HG03439 (cell line): ENCODE measurements at regions not wholly inside any gene's neighbourhood (a gene's known extent, or its start where the extent isn't known, plus 50 kb on each side); places are given as distances from the start of the nearest gene placed in this dataset.
"Not testable (repeated sequence)": the region's sequence is repeated elsewhere in the genome, so short reads cannot be mapped to it uniquely, and the experiment has no call there.

Experiments
- ATAC-seq: cut with Tn5 transposase; IDR thresholded peaks from one replicate; pipeline ENCODE4 v1.9.1; 2021; ENCODE audit warnings: mild to moderate bottlenecking, moderate library complexity; ENCODE audit not compliant: unreplicated experiment

DNA sequence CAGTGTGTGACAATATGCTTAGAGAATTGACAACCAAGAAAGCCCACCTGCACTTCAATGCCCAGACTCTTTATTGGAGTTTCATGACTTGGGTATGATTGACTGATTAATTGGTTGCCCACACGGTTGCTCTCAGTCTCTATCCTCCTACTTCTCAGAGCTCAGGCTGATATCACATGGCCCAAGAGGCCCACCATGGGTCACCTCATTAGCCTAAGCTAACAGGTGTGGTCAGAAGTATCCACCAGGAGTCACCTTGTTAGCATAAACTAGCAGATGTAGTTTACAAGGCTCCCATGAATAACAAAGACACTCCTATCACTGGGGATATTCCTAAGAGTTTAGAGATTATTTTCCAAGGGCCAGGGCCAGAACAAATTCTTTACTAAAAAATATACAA lies 120.2 kb upstream of the MBNL1 start:
- no peak for ATAC-seq

DNA sequence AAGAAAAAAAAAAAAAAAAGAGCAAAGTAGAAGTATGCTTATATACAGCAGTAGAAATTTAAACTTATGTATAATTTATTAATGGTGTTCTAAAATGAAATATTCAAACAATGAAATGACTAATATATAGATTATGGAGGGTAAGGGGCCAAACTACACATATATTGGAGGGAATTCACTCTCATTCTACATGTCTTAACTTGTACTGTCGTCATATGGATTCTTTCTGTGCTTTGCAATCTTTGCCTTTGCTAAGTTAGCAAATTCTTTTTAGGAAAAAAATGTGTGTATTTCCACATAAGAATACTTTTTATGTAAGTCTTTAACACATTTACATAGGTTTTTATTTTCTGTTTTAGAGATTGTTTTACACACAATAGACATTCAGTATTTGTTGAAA lies 118.9 kb upstream of the MBNL1 start:
- ATAC-seq, result no peak

DNA sequence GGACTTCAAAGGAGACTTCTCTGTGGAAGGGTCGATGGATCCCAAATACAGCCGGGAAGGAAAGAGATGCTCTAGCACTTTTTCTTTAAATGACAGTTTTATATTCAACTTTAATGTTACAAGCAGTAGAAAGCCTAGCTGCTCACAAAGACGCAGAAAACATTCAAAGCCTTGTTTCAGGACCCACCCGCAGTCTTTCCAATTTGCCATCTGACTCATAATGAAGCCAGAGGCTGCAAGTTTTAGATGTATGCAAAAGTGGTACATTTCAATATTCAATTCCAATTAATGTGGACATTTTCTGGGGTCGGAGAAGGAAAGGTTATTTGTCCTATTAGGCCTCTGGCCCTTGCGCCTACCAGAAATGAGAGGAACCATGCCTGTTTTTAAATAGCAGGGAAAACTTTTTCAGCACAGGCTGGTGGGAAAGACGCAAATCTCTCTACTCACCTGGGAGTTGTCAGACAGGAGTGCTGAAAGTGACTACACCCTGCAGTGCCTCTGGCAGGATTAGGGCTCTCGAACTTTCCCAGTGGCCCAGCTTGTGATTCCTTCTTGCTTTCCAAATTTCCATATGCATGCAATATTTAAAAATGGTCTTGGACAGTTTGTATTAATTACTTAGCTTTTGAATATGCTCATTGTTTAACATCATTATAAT lies 117.4 kb upstream of the MBNL1 start:
- no peak for ATAC-seq

DNA sequence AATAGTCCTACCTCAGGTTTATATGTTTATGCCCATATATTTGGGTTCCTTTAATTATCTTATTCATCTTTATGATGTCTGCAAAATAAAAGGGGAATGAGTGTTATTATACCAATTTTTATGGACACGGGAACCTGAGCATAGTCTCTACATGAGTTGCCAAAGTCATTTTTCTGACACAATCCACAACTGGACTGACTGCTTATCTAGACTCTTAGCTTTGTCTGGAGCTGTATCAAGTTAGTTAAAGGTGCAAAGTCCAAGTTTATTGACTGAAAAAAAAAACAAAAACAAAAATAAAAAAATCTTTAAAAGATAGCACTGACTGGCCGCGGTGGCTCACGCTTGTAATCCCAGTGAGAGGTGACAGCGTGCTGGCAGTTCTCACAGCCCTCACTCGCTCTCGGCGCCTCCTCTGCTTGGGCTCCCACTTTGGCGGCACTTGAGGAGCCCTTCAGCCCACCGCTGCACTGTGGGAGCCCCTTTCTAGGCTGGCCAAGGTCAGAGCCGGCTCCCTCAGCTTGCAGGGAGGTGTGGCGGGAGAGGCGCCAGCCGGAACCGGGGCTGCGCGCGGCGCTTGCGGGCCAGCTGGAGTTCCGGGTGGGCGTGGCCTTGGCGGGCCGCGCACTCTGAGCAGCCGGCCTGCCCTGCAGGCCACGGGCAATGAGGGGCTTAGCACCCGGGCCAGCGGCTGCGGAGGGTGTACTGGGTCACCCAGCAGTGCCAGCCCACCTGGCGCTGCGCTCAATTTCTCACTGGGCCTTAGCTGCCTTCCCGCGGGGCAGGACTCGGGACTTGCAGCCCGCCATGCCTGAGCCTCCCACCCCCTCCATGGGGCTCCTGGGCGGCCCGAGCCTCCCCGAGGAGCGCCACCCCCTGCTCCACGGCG lies 116.6 kb upstream of the MBNL1 start:
- ATAC-seq, result not testable (repeated sequence)

DNA sequence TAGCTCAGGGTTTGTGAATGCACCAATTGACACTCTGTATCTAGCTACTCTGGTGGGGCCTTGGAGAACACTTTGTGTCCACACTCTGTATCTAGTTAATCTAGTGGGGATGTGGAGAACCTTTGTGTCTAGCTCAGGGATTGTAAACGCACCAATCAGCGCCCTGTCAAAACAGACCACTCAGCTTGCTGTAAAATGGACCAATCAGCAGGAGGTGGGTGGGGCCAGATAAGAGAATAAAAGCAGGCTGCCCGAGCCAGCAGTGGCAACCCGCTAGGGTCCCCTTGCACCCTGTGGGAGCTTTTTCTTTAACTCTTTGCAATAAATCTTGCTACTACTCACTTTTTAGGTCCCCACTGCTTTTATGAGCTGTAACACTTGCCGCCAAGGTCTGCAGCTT lies 115.6 kb upstream of the MBNL1 start:
- ATAC-seq, result not testable (repeated sequence)

DNA sequence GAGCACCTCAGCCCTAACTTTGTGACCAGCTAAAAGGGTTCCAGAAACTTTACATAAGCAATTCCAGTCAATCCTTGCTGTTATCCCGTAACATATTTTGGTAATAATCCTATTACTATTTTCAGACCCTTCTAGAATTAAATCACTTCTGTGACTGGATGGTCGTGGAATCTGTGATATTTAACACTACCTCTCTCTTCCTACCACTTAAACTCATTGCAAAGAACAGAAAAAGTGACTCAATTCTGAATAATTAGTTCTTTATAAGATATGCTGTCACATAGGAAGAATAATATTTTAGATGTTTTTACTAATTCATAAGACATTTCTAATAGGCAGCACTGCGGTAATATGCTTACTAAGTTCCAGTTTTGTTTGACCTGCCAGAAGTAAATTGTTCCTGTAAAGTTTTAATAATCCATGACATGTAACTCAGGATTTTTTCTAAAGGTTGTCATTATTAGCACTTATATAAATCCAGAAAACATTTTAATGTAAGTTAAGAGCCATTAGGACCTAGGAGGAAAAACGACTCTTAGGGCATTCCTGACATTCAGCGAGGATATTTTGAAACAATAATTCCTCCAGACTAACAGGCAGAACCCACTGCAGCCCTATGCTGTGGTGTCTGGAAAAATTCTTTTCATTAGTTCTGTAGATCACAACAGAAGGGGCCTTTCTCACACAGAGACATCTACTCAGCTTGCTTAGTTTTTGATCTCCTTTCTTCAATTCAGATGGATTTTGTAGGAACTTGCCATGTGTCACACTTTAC lies 113.3 kb upstream of the MBNL1 start:
- ATAC-seq, result no peak

DNA sequence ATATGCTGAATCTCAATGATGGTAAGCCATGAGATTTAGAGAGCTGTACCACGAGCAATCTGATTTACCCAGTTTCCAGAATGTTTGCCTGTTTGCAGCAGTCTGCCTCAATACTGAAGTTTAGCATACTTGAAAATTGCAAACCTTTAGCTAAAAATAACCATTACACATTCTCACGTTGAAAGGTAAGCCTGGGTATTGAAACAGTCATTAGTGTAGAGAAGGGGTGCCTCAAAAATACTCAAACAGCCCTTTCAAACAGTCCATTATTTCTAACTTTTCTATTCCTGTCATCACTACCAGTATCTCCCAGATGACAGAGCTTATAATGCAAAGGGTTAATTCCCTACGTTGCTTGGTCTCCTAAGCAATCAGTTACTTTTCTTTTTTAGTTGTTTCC lies 111.8 kb upstream of the MBNL1 start:
- peak; percentile 48 for ATAC-seq

DNA sequence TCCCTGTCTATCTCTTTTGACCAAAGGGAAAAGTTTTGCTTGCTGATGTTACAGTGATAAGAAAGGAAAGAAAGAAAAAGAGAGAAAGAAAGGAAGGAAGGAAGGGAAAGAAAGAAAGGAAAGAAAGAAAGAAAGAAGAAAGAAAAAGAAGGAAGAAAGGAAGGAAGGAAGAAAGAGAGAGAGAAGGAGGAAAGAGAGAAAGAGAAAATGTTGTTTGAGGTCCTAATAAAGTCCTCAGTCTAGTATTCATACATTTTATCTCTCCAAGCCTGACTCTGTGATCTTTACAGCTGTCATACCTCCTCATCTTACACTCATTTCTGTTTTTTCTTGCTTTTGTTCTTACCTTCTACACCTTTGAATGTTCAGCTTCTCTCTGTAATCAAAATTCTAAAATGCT lies 111.4 kb upstream of the MBNL1 start:
- no peak for ATAC-seq

DNA sequence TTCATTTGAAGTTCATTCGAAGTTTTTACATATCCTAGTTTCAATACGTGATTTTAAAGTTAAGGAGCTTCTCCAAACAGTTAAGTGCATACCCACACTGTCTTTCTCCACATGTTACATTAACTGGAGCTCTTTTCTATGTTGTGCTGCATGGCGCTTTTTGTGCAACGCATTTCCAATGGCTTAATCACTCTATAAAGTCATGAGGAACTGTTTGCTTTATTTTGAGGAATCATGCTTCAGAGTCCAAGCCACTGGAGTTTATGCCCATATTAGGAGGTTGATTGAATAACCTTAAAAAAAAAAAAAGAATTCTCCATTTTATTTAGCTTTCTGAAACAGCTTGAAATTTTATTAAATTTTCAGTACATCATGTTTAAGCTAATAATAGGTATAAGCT lies 109.4 kb upstream of the MBNL1 start:
- ATAC-seq, result no peak

DNA sequence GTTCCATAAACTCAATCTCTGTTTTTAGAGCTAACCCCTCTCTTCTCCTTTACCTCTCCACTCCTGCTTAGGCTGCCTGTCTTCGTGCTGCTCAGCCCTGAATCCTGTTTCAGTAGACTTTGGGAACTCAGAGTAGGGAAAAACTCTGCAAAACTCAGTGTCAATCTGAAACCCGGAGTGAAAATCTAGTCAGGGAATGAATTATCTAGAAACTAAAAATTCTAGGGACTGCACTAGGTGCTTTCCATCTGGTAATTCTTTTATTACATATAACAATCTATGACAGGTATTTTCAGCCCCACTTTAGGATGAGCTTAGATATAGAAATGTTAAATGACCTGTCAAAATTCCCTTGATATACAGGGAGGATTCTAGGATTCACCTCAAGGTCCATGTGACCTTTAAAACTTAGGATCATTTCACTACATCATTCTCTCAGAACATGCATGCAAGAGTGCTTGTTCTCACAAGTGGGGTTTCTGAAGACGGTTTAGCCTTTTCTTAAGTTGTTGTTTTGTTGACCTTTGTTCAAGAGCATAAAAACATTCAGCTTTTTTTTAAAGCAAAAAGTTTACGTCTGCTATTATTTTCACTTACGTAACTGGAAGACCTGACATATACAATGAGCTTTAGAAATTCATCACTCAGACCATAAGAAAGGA lies 108.2 kb upstream of the MBNL1 start:
- no peak for ATAC-seq

DNA sequence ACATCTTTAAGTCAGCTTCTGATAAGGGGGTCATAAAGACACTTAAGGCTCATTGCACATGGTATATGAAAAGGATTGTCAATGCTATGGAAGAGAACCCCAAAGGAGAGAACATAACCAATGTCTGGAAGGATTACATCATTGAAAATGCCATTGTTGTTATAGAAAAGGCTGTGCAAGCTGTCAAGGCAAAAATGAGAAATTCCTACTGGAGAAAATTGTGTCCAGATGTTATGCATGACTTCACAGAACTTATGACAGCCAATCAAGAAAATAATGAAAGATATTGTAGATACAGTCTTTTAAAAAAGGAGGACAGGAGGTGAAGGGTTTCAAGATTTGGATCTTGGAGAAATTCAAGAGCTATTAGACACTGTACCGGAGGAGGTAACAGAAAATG lies 96.3 kb upstream of the MBNL1 start:
- ATAC-seq, result no peak

DNA sequence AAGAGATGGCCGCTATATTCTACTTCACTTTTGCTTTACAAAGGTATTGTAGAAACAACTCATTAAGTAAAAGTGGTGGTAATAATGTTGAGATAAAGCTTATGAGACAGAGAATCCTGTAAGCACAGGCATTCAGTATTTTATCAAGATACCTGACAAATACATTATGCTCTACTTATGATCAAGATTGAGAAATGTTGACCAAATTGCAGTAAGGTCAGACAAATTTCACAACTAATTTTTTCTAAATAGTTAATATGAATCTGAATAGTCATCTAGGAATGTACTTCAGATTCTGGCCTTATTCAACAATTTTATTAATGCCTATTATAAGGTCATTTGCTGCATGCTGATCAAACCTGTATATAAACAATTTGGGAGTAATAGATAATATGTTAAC lies 95.1 kb upstream of the MBNL1 start:
- ATAC-seq, result no peak

DNA sequence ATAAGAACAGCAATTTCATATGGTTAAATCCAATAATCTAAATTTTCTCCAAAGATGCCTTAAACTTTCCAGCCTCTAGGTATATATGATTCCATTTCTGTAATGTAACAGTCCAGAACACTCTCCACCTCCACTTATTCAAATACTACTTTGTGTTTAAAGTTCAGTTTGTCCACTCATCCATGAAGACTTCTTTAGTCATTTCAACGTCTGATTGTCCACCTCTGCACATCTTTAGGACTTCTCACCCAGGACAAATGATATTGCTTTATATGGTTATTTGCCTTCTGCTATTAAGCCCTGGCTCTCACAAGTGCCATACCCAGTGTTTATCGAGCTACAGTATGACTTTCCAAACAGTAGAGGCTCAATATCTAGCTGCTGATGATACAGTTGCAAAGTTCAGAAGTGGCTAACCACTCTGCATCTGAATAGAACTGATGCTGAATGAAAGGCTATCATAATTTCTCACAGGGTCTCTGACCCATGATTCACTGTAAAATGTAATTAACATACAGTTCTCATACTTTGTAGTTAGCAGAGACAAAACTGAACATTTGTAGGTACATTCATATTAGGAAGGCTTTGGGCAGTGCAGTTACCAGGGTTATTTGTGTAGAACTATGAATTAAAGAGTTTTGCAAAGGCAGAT lies 93.7 kb upstream of the MBNL1 start:
- ATAC-seq, result no peak

DNA sequence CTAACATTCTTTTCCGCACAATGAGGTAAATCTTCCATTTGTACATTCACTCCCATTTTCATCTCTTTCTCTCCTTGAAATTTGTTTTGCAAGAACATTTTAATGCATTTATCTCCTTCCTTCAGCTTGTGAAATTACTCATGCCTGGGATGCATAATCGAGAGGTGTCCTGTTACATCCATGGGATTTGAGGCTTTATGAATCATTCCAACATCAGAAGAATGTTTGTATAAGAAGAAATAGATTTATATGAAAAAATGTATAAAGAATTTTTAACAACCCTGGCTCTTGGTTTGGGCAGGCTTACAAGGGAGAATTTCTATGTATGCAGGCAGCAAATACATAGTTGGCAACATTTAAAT lies 93.2 kb upstream of the MBNL1 start:
- no peak for ATAC-seq

DNA sequence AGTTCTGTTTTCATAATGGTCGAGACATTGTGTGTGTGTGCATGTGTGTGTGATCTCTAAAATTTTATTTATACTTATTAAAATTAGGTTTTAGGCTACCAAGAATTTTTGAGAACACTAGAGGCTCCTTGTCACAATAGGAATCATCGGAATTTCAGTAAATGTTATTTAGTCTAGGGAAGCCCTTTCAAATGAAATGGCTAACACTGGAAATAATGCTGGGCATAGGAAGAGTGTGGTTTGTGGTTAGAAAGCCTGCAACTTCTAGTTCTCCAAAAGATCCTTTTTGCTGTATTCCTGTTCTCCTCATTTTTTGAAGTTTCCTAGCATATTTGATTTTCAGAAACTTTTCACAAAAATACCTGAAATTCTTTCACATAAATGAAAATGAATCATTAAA lies 92.5 kb upstream of the MBNL1 start:
- ATAC-seq, result no peak

DNA sequence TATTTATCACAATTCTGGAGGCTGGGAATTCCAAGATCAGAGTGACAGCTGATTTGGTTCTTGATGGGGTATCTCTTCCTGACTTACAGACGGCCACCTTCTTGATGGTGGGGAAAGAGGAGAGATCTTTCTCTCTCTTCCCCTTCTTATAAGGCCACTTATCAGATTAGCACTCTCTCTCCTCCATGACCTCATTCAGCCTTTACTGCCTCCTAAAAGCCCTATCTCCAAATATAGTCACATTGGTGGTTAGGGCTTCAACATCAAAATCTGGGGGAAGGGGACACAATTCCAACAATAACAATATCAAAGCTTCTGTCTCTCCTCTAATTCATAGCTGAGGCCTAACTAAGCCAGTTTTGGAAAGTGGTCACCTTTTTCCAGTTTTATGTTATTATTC lies 91.7 kb upstream of the MBNL1 start:
- no peak for ATAC-seq

DNA sequence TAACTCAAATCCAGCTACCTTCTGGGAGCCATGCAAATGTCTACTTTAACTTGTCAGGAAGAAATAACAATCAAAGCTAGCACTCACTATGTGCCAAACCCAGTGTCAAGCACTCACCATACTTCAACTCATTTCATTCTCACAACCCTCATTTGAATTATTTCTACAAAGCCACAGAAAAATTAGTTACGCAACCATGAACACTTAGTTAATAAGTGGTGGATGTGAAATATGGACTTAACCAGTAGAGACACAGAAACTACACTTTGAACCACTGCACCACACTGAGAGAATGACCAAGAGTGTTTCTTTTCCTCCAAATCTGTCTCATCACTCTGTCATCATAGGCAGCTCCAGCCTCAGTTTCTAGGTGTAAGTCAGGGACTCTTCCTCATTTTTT lies 91.0 kb upstream of the MBNL1 start:
- peak; percentile 69 for ATAC-seq

DNA sequence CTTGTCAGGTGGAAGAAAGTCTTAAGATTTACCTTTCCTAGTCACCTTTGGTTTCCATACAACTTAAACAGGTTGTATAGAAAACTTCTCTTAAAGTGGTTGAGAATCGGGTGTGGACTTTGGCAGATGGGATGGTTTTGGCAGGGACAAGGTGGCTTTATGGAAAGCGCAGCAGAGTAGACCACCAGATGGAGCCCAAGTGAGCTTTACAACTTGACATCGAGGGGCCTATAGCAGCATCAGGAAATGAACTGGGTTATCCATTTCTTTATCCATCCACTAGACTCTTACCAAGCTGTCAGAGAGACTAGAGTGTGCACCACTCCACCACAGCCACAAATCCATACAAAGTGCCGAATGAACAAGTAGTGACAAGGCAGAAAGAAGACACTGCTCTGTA lies 85.3 kb upstream of the MBNL1 start:
- no peak for ATAC-seq

DNA sequence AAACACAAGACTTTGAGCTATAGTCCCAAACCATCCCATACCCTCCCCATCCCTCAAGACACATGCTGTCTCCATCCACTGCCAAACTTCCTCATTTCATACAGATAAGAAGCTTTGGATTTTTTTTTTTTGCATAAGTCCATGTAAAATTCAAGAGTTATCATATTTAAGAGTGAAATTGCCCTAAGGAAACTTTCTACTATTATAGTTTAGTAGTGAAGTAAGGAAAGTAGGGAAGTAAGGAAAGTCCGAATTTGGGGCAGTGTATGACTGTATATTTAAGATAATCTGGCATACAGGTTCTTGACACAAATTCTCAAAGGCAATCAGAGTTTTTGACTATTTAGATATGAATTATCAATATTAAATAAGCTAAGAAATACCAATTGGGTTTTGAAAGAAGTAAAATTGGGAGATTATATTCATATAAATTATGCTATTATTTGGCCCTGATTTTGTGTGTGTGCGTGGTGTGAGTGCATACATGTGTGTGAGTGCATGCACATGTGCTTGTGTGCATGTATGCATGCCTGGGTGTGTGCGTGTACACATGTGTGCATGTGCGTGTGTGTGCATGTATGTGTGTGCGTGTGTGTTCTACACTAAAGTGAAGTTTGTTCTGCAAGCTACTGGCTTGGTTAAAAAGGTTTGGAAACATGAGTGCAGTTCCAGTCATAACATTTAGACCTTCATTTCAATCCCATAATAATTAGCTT lies 83.6 kb upstream of the MBNL1 start:
- ATAC-seq, result no peak
